HG03280 (cell line): ENCODE measurements at regions not wholly inside any gene's neighbourhood (a gene's known extent, or its start where the extent isn't known, plus 50 kb on each side); places are given as distances from the start of the nearest gene placed in this dataset.

Source experiments
- ATAC-seq: cut with Tn5 transposase; IDR thresholded peaks from one replicate; pipeline ENCODE4 v1.9.1; 2021; ENCODE audit warnings: mild to moderate bottlenecking, moderate library complexity; ENCODE audit not compliant: unreplicated experiment

DNA sequence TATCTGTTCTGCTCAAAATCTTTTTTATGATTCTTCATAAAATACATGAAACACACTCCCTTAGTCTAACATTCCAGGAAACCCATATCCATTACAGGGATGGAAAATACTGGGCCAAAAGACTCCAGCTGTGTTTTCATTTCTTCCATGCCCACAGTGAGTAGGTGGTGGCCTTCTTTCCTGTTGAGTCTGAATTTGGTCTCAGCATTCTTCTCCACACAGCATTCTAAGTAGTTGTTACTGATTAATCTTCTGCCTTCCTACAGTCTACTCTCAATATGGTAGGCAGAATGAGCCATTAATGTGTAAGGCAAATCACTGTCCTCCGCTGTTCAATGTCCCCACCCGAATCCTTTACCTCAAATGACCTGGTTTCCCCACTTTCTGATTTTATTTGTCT is 370.6 kb upstream of the RPS6KA3 start:
- ATAC-seq = no peak

DNA sequence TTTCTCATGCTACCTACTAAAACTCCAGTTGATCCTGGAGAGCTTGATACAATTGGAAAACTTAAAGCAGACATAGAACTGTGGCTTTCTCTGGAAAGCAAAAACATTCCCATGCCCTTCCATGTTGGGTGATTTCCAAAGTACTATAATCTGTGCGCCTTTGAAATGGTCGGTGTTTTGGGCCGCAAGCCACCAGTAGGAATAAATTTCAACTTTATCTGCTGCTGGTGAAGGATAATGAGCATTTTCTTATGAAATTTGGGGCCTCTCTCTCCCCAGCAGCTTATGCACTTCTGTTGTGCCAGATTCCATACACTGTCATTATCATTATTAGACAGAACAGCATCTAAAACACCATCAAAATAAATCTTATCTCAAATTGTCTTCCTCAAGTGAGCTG is 366.7 kb upstream of the RPS6KA3 start:
- ATAC-seq = no peak

DNA sequence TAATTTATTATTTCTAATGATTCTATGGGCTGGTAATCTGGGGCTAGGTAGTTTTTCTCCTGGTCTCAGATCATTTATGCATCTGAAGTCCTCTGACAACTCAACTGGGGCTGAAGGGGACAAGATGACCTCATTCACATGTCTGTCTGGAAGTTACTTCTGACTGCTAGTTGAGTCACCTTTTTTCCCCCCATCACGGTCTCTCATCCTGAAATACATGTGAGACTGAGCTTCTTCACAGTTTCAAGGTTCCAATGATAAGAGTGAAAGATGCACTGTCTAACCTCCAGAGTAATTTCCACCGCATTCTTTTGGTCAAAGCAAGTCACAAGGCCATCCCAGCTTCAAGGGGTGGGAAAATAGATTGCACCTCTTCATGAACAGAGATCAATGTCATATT is 356.7 kb upstream of the RPS6KA3 start:
- no peak for ATAC-seq

DNA sequence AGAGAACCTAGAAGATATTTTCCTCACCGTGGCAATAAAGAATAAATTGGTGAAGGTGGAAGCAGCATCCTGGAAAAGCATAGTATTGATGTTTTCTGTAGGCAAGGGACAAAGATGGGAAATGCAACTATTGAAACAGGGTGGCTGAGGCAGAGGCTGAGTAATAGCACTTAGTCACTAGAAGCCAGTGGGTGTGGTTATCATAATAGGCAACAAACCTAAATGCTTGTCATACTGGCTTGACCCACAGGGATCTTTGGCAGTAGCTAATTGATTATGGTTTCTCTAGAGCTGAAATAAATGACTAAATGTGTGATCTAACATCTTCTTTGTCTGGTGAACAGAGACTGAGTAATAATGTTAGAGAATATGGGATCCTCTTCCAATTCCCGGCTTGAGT is 353.6 kb upstream of the RPS6KA3 start:
- ATAC-seq = no peak

DNA sequence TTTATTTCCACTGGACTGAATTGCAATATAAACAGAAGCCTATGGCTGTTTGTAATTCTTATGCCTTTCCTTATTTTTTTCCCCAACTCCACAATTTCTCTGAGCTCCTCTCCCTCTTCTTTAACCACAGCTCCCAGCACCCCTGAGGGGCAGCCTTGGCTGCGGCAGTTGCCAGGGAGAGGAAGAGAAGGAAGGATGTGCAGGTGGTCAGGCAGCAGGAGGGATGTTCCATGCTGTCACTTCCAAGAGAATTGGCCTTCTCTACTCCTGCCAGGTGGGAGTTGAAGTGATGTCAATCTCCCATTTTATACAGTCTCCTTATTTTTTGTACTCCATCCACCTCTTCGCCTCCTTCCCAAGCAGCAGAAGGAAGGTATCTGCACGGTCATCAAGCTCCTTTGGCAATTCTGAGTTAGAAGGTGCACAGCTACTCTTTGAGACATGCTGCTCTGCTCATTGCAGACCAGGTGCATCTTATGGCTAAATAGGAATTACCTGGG is 343.3 kb upstream of the RPS6KA3 start:
- no peak for ATAC-seq

DNA sequence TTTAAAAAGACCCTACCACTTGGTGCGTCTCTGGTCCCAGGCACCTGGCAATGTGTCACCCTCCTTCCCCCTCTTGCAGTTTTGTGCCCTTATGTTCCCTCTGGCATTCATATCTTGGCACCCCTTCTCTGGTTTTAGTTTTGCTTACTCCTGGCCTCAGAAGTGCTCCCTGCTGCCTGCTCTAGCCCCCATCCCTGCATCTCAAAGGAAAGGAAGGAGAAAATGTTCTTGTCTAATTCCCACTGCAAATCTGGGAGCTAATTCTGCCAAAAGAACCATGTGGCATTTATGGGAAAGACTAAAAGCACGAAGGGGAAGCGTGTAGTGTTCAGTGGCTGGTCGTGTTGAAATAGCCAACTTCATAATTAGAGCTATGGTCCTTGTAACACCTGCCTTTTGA is 340.1 kb upstream of the RPS6KA3 start:
- ATAC-seq = no peak

DNA sequence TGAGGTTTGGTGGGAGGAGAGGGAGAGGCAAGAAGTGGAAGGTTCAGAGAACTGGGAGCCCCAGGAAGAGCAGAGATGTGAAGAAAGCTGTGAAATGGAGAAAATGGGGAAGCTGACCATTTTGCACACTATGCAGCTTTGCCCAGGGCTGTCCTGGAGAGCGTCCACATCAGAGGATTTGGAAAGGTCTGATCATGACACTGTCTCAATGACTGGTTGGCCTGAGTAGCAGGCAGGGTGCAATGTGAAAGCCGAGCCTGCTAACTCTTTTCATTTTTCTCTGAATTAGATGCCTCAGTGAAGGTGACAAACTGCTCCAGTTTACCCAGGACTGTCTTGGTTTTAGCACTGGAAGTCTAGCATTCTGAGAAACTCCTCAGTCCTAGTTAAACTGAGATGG is 330.1 kb upstream of the RPS6KA3 start:
- no peak for ATAC-seq

DNA sequence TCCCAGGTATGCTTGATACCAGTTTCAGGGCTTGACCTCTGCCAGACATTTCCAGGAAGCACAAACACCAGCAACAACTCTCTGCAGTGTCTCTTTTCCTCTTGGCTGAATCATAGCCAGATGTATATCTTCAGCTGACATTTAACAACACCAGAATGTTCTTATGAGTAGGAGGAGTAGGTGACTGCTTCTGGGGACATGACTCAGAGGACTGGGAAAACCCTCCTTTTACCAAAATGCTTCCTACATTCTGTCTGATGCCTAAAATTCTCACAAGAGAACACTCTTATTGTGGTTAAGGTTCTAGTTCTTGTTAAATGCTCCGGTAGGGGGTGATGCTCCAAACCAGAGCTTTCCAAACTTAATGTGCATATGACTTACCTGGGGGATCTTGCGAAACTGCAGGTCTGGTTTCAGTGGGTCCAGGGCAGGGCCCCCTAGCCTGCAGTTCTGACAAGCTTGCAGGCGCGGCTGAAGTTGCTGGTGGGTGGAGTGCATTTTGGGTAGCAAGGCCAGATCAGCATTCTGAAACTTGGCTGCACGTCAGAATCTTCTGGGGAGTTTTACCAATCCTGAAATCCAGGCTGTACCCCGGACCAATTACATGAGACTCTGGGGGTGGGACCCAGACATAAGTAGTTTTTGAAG is 329.3 kb upstream of the RPS6KA3 start:
- ATAC-seq = no peak

DNA sequence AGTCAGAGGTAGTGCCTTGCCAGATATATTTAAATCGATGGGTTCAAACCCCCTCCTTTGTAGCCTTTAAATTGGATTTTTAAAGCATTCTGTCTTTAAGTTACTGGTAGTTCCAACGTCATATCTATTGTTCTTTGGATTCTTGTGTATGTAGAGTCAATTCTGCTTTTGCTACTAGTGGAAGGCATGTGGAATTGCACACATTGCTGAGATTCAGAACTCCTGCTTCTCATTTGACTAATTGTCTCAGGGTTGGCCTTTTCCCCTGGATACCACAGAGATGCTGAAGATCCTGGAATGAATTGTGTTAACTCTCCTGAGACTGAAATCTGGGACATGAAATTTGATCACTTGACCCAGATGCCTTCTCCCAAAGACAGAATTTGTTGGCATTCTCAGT is 328.3 kb upstream of the RPS6KA3 start:
- ATAC-seq = no peak

DNA sequence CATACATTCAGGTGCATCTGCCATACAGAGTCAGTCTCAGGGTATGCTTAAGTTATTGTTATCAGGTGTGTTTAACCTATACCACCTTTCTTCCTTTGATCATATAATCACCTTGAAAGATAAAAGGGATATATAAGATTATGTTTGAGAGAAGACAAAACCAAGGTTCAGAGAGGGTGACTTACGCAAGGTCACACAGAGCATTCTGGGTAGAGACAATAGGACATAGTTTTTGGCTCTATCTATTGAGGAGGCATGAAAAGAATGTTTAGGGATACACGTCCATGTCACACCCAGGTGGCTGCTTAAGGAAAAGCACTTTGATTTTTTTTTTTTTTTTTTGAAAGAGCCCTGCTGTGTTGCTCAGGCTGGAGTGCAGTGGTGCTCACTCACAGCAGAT is 327.1 kb upstream of the RPS6KA3 start:
- no peak for ATAC-seq

DNA sequence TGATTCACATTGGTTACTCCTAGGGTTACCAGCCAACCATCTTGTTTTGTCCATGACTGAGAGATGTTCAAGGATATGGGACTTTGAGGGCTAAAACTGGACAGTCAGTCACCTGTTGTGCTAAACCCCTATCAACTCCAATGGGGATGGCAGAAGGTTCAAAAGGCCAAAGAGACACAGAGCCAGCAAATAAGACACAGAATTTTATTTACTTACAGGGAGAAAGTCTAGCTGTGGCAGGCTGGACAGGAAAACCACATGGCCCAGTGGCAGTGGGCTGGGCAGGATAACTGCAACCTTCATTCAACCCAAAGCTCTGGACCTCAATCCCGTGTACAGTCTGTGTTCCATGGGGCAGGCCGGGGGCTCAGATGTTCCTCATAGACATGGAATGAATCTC is 326.7 kb upstream of the RPS6KA3 start:
- no peak for ATAC-seq

DNA sequence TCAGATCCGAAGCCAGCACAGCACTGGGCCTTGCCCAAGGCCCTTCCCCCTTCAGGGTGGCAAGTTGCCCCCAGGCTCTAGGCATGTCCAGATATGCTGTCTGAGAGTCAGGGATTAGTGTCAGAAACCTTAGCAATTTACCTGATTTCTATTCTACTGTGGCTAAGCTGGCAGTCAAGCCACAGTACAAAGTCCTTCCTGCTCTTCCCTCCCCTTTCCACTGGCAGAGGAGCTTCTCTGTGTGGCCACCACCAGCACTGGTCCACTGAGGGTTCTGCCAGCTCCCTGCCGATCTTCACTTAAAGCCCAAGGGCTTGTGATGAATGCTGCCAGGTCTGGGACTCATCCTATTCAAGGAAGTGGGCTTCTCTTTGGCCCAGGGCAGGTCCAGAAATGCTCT is 324.5 kb upstream of the RPS6KA3 start:
- no peak for ATAC-seq

DNA sequence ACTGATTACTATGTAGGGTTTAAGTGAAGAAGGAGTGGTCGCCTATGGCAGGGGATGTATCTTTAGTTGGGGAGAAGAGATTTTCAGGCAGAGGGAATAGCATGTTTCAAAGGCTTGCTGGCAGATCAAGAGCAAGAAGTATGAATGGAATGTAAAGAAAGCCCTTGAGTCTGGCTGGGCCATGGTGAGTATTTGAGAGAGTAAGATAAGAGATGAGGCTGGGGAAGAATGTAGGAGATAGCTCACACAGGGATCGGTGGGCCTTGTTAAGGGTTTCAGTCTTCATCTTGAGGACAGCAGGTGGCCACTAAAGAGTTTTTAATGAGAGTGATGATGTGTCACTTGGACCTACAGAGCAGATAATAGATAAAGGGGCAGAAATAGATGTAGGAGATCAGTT is 319.1 kb upstream of the RPS6KA3 start:
- ATAC-seq = no peak

DNA sequence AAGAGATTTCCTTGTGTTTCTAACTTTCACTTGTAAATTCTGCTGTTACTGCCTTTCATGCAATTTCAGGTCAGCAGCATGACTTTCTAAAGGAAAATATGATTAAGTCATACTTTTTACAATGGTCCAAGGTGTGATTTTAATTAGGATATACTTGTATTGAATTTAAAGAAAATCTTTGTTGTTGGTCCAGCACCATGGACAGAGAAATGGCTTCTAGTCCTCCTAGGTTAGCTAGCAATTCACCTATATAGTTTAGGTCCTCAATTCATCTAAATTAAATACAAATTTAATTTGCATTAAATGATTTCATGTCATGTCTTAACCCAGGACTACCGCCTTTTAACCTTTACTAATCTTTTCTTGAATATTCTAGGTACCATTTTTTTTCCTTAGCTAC is 304.9 kb upstream of the RPS6KA3 start:
- no peak for ATAC-seq

DNA sequence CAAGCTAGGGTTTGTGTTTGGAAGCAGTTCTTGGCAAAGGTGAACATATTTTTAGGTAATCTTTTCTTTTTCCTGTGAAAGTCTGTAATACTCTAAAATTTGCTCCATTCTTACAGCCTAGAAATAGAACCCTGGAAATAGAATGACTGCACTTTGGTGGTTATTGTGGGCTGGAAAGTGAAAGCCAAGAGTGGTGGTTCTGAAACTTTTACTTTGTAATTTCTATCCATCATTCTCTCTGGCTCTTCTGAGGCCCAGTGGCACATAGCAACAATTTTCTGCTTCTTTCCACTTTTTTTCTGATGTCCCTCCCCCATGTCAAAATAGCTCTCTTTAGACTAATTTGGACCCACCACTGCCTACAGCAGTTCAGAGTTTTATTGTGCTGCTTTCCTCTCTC is 300.4 kb upstream of the RPS6KA3 start:
- no peak for ATAC-seq

DNA sequence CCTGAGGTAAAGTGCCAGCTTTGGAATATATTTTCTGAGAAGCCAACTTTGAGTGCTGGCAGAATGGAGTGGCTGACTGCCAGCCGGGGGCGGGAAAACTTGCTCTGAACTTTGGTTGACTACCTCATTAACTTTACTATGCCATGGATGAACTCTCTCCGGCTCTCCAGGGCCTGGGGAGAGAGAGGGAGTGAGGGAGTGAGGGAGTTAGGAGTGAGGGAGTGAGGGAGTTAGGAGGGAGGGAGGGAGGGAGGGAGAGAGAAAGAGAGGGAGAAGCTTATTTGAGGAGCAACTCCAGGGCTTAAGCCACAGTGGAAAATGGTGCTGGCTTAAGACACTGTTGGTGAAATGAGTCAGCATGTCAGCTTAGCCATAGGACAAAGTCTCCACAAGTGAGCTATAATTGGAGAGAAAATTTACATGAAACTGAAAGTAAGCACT is 280.9 kb upstream of the RPS6KA3 start:
- no peak for ATAC-seq

DNA sequence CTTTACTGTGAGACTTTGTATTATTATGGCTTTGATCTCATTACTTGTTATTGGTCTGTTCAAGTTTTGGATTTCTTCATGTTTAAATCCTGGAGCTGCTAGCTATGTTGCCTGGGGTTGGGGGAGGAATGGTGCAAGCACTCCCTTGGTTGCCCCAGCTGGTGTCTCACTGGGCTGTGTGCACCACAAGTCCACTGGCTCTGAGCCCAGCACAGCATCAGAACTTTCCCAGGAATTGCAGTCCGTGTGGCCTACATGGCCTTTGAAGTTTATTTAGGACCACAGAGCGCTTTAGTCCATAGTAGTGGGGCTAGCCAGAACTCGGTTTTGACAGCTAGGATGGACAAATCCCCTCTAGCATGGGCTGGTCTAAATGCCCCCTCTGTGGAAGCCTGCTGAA is 278.8 kb upstream of the RPS6KA3 start:
- ATAC-seq = no peak

DNA sequence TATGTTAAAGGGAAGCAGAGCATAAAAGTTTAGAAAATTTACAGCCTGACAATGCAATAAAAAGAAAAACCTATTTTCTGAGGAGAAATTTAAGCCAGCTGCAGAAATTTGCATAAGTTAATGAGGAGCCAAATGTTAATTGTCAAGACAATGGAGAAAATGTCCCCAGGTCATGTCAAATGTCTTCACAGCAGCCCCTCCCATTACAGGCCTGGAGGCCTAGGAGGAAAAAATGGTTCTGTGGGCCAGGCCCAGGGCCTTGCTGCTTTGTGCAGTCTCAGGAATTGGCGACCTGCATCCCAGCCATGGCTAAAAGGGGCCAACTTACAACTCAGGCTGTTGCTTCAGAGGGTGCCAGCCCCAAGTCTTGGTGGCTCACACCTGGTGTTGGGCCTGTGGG is 275.4 kb upstream of the RPS6KA3 start:
- no peak for ATAC-seq

DNA sequence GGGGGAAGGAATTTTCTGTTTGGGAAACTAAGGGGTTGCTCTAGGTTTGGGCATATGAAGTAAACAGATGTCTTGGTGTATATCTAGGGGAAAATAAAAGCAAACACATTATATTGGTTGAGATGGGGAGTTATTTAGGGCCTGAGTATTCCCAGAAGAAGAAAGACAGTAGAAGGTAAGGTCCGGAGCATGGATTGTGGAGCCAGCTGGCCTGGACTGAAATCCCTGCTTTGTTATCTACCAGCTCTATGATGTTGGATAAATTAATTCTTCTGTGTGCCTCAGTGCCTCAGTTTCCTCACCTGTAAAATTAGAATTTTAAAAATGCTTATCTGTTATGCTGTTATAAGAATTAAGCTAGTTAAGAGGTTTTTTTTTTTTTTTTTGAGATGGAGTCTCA is 272.3 kb upstream of the RPS6KA3 start:
- ATAC-seq = no peak

DNA sequence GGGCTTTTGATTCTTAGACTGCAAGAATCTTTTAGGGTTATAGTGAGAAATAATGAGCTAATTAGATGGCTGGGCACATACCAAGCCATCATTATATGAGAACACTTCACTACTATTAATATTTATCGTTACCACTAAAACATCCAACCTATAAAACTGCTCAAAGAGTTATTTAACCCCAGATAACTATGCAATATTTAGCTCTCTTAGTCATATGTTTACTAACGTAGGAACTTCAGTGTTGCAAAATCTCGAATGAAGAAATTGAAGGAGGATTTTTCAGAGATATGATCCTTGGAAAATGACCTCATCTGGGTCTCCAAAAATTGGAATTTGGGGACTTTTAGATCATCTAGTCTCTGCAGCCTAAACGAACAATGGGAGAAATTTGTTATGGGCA is 265.0 kb upstream of the RPS6KA3 start:
- ATAC-seq = no peak

DNA sequence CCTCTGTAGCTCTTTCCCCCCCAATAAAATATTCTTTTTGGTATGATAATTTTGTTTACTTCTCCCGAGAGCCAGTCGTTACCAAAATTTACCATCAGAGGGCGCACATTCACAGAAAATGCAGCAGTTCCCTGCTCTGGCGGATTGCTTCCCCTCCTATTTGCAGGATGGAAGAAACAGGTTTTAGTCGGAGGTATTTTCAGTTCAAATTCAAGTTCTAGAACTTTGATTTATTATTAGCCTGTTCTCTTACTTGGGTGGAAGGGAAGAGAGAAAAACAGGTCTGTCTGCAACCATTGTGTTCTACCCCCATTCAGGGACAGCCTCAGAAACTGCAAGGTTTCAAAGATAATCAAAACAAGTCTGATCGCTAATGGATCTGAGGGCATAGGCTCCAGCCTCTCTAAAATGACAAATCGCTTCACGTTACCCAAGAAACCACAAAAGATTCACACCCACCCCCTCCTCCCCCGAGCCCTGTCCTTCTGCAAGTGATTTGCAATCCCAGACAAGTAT is 263.8 kb upstream of the RPS6KA3 start:
- no peak for ATAC-seq

DNA sequence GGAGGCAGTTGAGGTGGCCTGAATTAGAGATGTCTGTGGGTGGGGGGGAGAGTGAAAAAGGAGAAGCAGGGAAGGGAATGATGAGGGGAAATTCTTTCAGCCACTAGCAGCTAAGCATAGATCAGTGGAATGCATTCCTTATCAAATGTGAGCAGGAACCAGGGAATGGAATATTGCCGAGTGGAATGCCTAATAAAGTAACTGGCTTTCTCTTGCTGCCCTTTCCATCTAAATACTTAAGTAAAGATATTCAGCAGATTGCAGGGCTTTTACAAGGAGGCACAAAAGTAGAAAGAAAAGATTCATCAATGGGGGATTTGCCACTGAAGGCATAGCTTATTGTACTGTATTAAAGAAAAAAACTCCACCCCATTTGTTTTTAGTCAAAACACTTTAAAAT is 263.0 kb upstream of the RPS6KA3 start:
- no peak for ATAC-seq

DNA sequence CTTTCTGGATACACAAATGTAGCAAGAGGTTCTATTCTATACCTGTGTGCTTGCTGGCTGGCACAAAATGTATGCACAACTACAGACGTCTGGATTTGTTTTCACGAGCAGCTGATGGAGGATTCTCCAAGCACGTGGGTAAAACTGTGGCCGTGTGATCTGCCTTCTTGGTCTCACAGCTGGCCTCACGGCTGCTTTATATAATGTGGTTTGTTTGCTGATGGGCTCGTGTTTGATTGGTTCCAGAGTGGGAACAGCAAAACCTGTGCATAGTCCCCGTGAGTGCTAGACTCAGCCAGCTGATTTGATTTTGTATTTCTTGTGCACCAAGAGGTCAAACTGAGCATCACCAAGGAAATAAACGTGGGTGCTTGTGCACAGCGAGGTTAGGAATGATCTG is 262.6 kb upstream of the RPS6KA3 start:
- no peak for ATAC-seq
